CD4-positive, alpha-beta T cell treated with Interferon alpha-2 for 1 hour (primary cell): ENCODE measurements at regions not wholly inside any gene's neighbourhood (a gene's known extent, or its start where the extent isn't known, plus 50 kb on each side); places are given as distances from the start of the nearest gene placed in this dataset.

ENCODE experiments used
- DNase-seq, 2 donors: peaks; one replicate each; pipeline ENCODE4 v3.0.0-alpha.2; 2020 to 2022

DNA sequence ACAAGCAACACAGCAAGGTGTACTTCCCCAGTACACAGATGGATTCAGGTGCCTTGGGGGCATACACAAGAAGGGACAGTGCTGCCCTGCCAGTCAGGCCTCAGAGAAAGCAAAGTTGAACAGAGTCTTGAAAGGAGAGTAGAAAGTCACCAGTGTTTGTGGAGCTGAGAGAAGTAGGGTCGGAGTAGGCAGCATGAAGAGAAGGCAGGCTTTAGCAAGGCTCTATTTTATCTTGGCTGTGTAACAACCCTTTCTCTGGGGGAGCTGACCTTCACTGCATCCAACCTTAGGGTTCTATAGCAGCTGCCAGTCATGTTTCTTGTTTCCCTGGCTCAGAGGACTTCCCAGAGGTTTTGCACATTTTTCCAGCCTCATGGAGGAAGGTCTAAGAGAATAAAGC, 77.4 kb upstream of the BLID start:
- no peak for DNase-seq

DNA sequence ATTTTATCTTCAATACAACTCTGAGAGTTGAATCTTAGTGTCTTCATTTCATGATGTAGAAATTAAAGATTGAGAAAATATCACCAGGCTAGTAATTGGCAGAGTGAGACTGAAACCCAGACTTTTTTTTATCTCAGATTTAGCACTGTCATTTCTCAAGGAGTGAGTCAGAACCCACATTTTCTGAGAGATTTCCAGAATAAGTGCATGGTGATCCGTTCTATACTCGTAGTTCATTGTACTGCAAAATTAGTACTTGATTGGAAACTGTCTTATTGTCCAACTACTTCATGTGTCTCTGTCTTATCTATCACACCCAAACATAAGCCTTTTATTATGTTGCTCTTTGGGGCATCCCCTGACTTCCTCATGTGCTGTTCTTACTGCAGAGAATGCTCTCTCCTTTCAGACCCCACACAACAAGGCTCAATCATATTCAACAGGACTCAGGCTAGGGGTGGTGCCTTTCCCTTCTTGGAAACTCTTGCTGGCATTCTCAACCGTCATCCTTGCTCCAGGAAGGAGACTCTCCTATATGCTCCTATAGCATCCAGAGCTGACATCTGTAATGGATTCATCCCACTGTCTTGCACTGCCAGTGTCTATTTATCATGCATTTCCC, 76.7 kb upstream of the BLID start:
- no peak for DNase-seq

DNA sequence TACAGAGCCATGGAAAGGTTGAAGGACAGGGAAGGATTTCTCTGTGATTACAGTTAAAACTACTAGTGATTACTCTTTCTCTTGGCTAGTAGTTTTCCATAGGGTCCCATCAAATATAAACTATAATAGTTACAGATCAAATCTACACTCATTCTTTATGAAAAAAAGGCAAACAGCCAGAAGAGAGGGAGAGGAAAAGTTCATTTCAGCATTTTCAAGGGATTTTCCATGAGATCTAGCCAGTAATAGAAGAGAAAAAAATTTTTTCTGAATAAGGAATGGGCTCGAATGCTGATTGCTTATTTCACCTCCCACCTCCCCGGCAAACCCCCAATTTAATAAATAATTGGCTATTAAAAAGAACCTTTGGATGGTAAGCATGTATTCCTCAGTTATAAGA, 74.8 kb upstream of the BLID start:
- no peak for DNase-seq

DNA sequence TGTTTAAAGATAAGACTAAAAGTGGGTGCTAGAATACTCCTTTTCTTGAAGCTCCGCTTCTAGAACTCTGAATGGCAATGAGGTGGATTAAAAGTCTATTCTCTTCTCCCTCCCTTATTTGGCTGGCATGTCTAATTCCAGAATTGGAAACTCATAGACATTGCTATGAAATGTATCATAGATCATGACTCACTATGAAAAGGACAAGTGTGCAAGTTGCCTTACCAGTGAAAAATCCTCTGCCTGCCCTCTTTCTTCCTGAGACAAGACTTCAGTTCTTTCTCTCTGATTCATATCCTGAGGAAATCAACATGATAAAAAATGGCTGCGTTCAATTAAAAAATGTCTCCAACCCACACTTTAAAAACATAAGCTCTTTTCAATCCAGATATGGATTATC, 73.2 kb upstream of the BLID start:
- DNase-seq, result no peak

DNA sequence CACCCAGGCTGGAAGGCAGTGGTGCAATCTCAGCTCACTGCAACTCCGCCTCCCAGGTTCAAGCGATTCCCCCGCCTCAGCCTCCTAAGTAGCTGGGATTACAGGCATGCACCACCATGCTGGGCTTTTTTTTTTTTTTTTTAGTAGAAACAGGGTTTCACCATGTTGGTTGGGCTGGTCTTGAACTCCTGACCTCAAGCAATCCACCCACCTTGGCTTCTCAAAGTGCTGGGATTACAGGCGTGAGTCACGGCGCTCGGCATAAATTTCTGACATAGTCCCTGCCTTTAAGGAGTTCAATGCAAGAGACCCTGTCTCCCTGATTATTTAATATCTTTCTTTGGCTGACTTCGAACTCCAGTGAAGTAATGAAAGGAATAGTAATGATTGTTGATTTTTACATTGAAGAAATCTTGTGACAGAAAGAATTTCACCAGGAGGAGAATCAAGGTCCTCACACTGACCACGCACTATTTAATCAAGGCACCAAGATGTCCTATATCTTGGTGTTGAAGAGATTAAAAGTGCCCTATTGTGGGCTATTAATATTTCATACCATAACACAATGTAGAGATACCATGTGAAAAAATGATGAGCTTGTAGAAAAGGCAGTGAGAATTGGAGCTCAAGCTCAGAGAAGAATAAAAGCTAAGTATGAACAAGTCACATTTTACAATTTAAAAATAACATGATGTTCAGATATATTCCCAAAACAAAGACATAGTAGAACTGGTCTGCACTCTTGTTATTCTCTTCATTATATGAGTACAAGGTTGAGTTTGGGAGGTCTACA, 71.6 kb upstream of the BLID start:
- no peak for DNase-seq

DNA sequence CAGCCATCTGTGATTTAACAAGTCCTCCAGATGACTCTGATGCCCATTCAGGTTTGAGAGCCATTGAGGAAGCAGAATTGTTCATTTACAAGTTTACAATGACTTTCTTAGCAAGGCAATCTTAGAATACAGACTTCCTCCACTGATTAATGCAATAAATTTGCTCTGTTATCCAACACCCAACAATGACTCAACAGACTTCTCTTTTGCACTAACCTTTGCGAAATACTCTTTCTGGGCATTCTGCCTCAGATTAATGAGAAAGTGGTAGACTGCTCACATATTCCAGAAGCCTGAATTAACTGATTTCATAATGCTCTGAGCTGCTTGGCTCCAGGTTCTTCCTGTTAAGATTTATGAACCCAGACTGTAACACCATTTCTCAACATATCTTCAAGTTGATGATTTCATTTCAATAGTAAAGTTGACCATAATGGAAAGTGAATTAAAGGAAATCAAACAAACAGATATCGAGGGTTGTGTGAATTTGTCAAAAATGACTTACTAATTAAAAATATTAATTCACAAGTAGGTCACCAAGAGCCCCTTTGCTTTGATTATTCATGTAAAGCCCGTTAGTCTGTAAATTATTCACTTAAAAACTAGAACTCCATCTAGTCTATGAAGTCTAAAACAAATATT, 70.5 kb upstream of the BLID start:
- no peak for DNase-seq

DNA sequence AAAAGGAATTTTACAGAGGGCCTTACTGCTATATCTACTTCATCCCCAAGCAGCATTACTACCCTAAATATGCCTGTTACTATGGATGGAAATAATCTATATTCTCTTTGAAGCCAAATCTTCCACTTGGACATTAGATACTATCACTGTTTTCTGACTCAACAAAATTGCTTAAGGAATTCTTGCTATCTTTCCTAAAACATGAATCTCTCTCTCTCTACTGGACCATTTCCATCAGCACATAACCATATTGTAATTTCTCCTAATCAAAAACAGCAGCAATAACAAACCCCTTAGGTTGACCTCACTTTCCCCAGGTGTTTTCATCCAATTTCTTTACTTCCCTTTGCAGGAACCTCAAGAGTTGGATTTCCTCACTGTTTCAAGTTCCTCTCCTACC, 67.9 kb upstream of the BLID start:
- no peak for DNase-seq

DNA sequence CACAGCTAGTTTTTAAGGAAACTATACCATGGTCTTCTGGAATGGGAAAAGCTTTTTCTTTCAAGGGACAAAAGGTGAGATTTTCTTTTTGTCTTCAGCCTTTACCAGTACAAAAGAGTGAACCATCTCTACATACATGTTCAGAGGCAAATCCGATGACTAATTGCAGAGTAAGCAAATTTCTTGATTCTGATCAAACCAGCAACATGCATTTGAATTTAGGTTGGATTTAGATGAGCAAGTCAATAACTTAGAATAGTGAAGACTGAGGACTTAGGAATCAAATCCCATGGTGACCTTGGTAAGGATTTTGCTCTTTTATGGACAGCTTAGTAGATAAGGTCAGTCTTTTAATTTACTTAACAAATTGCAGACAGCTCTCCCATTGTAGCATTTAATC, 65.9 kb upstream of the BLID start:
- DNase-seq, result no peak

DNA sequence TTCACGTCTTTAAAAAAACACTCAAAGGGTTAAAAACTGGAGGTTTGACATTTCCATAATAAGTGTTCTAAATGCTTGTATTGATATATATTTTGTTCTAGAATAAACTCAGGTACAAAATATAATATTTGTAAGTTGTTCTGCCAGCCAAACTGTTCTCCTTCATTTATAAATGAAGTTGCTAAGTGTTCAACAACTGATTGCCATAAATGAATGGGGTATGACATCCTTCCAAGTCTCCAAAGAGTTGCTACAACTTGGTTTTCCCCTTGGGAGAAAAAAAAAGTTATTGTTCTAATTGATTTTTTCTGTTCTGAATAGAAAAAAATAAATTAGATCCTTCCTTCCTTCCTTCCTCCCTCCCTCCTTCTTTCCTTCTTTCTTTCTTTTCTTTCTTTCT, 65.4 kb upstream of the BLID start:
- no peak for DNase-seq

DNA sequence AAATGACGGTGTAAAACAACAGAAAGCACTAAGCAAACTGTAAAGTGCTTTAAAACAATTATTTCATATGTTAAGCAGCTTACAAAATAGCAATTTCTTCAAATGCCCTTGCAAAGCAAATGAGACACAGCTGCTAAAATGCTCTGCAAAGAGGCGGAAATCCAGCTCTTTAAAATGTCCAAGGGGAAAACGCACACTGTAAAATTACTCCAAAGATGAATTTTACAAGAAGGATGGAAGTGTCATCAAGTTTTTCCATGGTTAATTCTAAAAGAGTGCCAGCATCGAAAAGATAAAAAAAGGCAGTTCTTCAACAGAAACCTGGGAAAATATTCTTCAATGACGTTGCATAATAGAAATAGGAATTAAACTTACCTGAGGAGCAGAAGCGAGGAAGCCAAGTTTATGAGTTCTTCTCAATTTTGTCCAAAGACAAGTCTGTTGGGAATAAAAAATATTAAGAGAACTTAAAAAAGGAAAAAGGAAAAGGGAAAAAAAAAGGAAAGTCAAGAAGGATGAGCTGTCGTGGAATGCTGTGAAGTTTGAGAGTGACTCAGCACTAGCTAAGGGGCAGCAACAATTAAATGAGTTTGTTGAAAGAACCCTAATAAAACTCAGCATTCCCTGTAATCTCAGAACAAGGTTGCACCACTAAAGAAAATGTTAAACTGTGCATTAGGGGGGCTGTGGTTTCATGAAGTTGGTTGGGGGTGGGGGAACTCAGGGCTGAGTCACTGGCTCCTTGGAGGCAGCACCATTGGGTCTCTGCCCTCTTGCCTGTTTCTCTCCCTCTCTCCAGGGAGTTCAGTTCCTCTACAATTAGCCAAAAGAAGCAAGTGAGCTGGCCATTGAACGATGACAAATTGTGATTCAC, 64.2 kb upstream of the BLID start:
- DNase-seq, result no peak

DNA sequence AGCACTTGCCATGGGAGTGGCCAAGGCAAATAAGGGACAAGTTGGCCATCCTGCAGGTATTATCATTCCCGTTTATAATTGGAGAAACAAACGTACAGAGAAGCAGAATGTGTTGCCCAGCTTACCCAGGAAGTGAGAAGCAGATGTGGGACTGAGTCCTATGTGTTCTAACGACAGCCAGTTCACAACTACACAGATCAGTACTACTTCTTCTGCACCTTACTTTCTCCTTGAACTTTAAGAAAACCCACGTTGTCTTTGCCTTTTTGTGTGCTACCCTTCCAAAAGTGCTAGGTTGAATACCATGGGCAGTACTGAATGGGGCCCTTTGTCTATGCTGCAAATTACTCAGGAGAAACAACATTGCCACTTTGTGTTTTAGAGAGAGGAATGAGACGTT, 62.8 kb upstream of the BLID start:
- DNase-seq, result no peak

DNA sequence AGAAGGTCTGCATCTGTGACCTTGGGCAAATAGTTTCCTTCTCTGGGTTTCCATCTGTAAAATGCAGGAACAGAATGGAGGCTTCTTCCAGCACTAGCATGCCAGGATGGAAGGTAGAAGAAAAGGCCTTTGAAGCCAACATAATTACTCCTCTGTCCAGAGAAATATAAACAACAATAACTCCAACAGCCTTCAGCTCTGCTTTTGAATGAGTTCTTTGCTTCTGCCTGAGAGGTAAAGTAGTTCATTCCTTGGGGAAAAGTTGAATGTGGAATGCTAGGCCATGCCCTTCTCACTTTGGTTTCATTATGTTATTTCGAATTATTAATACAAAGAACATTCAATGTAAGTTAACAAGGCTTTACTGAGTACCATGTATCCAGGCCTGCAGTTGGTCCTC, 61.2 kb upstream of the BLID start:
- DNase-seq, result no peak

DNA sequence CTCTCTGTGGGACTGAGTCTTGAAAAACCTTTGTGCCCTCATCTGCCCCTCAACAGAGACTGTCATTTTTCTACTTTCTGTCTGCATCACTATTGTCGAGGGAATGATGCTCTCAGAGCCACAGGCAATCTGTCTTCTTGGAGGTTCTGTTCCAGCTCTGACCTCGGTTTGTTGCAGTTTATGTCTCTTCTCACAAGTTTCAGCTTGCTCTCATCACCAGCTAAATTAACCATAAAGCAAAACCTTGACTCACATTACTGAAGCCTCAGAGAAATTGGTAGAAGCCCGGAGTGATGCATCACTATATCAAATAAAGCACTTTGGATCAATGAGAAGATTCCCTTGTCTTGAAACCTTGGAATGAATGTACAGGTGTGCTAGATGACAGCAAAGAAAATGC, 60.6 kb upstream of the BLID start:
- no peak for DNase-seq

DNA sequence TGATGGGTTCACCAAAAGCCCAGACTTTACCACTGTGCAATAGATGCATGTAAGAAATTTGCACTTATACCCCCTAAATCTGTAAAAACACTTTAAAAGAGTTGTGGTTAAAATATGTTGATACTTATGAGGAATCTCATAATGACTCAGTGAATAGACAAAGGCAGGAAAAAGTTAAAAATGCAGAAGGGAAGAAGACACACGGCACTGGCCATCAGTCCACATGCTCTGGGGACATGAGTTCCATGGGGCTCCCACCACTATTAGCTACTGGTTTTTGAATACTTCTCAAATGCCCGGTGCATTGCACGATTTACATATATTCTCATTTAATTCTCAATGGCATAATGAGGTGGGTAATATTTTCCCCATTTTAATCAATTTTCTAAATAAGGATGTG, 59.3 kb upstream of the BLID start:
- DNase-seq, result no peak

DNA sequence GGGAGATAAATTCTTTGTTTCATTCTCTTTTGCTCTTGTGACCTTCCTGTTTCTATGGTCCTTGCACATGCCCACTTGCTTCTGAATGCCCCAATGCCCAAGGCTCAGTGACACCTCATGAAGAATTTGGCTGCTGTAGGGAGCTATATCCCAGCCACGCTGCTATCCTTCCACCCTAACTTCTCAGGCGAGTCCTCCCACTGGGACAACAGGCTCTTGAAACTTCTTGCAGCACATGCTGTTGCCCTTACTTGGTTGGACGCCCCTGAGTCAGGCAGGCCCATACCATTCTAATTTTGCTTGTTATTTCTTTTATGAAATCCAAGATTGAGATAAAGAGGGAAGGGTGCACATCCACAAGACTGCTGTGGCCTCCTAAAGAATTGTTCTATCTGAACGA, 57.6 kb upstream of the BLID start:
- DNase-seq, result no peak

DNA sequence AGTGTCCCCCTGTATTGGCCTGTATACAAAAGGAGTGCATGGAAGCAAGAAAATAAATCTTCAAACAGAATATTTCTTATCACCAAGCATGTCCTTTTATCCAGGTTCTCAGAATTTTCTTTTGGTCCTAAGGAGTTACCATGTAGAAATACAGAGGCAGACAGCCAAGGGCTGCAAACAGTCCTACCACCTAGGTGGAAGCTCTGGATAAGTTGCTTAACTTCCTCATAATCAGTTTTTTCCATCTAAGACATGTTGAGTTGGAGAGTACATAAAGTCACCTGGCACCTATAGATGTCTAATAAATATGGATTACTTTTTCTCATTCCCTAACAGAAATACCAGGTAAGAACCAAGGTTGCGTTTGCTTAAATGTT, 57.0 kb upstream of the BLID start:
- no peak for DNase-seq

DNA sequence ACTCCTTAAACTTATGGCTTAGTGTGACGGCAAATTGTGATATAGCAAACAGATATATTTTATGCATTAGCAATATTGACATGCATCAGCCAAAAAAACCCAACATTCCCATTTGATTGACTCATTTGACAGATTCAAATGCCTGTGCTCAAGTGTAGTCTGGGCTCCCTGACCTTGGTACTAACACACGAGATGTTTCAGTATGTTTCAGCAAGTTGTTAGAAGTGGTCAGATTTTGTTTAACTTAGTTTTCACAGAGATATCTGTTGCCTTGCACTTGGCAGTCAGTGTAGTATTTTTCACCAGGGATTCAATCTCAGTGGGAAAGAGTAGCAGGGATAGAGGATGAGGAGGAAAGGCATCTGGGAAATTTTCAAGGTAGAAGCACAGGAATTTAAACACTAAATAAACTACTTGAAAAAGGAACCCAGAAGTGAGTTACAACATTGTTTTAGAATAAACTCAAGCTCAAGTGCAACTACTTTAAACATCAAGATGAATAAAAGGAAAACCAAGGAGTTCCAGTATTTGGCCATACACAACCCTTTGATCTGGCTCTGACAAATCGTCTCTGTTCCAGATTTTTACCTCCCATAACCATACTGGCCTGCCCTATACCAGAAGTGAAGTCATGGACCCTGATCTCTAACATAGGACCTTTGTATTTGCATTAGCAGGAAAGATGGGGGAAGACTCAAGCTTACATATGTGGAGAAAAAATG, 56.5 kb upstream of the BLID start:
- DNase-seq, result no peak

DNA sequence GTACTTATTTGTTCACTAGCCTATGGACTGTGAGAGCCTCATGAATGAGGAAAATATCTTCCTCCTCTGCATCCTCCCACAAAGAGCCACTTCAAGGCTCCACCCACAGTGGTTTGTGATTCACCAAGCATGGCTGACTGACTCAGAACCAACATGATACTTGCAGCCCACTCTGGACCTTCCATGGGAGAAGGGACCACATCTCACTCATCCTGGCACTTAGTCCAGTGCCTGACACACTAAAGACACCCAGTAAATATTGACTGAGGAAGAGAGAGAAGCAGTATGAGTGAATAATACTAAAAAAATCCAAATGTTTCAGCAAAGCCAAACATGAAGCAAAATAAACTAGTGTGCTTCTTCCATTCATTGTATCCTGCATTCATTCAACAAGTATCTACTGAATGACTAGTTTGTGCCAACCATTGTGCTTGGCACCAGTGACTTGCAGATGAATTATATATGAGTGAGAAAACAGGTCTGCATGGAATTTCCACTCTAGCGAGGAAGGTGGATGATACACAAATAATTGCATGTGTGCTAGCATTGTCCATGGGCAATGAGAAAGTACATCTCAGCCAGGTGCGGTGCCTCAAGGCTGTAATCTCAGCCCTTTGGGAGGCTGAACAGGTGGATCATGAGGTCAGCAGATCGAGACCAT, 54.9 kb upstream of the BLID start:
- DNase-seq, result no peak

DNA sequence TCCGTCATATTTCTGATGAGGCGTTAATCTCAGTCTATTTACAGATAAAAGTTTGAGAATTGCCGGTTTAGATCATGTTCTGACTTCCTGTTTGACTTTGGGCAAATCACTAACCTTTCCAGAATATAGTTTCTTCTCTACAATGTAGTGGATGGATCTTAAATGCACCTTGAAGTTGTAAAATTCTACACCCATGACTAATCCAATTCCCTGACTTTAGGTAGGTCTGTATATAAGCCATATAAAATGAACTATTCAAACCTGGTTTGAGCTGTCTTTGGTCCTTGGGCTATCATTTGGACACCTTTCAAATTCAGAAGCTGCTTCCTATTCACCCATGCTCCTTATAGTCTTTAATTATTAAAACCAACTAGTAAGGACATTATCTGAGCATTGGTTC, 52.2 kb upstream of the BLID start:
- DNase-seq, result no peak

DNA sequence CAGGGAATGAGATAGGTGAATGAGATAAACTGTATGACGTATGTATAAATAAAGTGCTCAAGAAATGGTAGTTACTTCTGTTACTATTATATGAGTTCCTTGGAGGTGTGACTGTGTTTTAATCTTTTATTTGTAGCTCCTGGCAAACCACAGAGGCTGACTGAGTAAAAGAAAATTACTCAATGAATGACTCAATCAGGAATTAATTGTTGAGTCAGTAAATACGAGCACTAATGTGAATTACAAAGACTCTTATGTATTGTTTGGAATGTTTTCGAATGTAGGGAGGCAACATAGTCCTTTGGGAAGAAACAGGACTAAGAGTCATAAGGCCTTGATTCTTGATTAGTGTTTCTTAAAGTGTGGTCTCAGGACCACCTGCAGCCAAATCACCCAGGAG, 51.1 kb upstream of the BLID start:
- no peak for DNase-seq

DNA sequence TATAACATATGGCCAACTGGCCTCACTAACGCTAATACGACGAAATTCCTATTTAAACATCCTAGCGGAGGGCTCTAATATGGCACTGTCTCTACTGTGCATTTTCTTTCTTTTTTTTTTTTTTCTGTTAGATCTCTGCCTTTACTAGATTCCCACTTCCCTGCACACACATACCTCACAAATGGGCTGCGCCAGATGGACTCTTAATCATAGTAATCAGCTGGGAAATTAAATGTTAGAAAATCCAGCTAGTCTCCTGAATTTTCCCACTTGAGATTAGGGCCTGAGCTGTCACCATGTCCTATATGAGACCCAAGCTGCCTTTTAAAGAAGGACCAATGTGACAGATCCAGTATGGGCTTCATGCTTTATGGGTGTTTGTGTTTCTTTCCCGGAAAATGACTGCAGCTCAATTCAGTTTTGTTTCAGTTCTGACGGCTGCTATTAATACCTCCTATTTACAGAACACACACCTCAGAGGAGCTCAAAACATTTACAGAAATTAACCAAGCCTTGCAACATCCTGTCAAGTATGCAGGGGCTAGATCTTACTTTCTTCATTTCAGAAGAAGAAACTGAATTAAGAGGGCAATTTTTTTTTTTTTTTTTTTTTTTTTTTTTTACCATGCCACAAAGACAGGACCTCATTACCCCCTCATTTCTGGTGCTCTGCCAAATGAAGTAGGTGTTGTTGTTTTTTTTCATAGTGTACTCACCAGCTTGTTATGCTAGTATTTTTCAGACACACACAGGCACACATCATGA, 49.8 kb upstream of the BLID start:
- no peak for DNase-seq
